ENCODE measurements at regions not wholly inside any gene's neighbourhood (a gene's known extent, or its start where the extent isn't known, plus 50 kb on each side); places are given as distances from the start of the nearest gene placed in this dataset.

DNA sequence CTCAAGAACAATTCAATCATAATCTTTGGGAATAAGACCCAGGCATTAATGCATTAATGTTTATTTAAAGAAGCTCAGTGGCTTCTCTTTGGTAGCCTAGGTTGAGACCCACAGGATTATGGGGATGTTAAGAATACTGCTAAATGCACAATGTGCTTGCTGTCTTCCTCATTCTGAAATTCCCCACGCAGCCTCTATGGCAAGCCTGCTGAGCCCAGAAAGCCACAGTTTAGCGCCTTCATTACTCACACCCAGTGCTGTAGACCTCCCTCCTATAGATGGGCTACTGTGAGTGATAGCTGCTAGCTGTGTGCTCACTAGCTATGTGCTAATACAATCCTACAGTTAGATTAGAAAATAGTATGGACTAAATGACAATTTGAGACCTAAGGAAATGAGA is 90.6 kb downstream of the TNFSF13B start:
- no peaks in the 10 kb centered on the region for H3K9me3 ChIP-seq
- DNase-seq, result no peak
- no peak overlapping the region for H3K27ac ChIP-seq
- TF ChIP-seq, protein P1, sequence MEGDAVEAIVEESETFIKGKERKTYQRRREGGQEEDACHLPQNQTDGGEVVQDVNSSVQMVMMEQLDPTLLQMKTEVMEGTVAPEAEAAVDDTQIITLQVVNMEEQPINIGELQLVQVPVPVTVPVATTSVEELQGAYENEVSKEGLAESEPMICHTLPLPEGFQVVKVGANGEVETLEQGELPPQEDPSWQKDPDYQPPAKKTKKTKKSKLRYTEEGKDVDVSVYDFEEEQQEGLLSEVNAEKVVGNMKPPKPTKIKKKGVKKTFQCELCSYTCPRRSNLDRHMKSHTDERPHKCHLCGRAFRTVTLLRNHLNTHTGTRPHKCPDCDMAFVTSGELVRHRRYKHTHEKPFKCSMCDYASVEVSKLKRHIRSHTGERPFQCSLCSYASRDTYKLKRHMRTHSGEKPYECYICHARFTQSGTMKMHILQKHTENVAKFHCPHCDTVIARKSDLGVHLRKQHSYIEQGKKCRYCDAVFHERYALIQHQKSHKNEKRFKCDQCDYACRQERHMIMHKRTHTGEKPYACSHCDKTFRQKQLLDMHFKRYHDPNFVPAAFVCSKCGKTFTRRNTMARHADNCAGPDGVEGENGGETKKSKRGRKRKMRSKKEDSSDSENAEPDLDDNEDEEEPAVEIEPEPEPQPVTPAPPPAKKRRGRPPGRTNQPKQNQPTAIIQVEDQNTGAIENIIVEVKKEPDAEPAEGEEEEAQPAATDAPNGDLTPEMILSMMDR (IDR thresholded peaks at IDR 0.05), result no peak
- no peak overlapping the region for H3K4me3 ChIP-seq
- H3K27me3 ChIP-seq, result no peaks in the 10 kb centered on the region
- intact Hi-C loops (cut with DNase I), result no loop called here
- no peak overlapping the region for H3K9ac ChIP-seq (ENCODE audit: low read depth in 2 of 2, low read length in 2 of 2)
- no peaks in the 10 kb centered on the region for H3K4me1 ChIP-seq
- H3K36me3 ChIP-seq, result no peaks in the 10 kb centered on the region

DNA sequence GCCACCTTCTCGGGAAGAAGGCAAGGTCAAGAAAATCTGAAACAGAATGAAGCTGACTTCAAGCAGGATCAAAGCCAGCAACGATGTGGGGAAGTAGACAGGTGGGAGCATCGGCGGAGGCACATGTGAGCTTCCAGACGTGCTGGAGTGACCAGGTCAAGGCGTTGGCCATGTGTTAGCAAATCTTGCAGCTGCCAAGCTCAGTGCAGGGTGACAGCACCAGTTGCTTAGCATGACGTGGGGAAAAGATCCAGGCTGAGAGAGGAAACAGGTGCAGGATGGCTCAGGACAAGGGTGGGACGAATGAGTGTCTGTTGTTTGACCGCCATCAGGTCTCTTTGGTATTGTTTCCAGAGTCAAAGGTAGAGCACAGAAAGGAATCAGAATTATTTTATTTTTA is 92.3 kb downstream of the TNFSF13B start:
- H3K27ac ChIP-seq, result no peak overlapping the region
- TF ChIP-seq, protein P1 (IDR thresholded peaks at IDR 0.05), result no peak
- intact Hi-C loops (cut with DNase I), result no loop called here
- H3K36me3 ChIP-seq, result no peaks in the 10 kb centered on the region
- no peak overlapping the region for H3K4me3 ChIP-seq
- H3K27me3 ChIP-seq, result no peaks in the 10 kb centered on the region
- H3K9ac ChIP-seq (ENCODE audit: low read depth in 2 of 2, low read length in 2 of 2), result no peak overlapping the region
- H3K4me1 ChIP-seq, result no peaks in the 10 kb centered on the region
- no peak for DNase-seq
- H3K9me3 ChIP-seq, result no peaks in the 10 kb centered on the region

DNA sequence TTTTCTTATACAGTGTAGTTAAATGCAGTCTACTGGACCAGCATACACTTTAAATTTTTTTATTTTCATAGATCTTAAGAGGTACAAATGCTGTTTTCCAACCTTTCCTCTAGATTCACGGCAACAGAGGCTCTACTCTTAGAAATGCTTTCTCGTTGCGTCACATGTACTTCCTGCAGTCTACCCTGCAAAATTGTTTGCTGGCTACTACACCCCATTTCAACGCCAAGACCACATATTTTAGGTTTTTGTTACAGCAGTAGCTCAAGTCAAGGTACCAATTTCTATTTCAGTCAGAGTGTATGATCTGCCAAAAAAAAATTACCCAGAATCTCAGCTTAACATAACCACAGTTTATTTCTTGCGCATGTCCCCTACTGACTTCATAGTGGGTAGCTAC is 94.1 kb downstream of the TNFSF13B start:
- TF ChIP-seq, protein P1 (IDR thresholded peaks at IDR 0.05), result no peak
- H3K4me1 ChIP-seq, result no peaks in the 10 kb centered on the region
- H3K27me3 ChIP-seq, result no peaks in the 10 kb centered on the region
- H3K36me3 ChIP-seq, result no peaks in the 10 kb centered on the region
- H3K9ac ChIP-seq (ENCODE audit: low read depth in 2 of 2, low read length in 2 of 2), result no peak overlapping the region
- no peak overlapping the region for H3K4me3 ChIP-seq
- intact Hi-C loops (cut with DNase I), result no loop called here
- DNase-seq, result no peak
- no peak overlapping the region for H3K27ac ChIP-seq
- H3K9me3 ChIP-seq, result no peaks in the 10 kb centered on the region

DNA sequence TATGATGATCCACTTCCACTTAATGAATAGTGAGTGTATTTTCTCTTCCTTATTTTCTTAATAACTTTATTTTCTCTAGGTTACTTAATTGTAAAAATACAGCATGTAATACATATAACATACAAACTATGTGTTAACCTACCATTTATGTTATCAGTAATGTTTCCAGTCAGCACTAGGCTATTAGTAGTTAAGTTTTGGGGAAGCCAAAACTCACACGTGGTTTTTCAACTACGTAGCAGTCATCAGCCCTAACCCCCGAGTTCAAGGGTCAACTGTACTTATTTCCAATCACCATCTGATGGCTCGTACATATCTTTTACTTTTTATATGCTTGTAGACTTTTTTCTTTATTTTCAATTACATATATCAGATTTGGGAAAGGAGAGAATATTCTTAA is 95.7 kb downstream of the TNFSF13B start:
- intact Hi-C loops (cut with DNase I), result no loop called here
- H3K27me3 ChIP-seq, result no peaks in the 10 kb centered on the region
- no peak overlapping the region for H3K27ac ChIP-seq
- H3K4me1 ChIP-seq, result no peaks in the 10 kb centered on the region
- no peak overlapping the region for H3K4me3 ChIP-seq
- TF ChIP-seq, protein P1 (IDR thresholded peaks at IDR 0.05), result no peak
- H3K9ac ChIP-seq (ENCODE audit: low read depth in 2 of 2, low read length in 2 of 2), result no peak overlapping the region
- H3K9me3 ChIP-seq, result no peaks in the 10 kb centered on the region
- DNase-seq, result no peak
- H3K36me3 ChIP-seq, result no peaks in the 10 kb centered on the region

DNA sequence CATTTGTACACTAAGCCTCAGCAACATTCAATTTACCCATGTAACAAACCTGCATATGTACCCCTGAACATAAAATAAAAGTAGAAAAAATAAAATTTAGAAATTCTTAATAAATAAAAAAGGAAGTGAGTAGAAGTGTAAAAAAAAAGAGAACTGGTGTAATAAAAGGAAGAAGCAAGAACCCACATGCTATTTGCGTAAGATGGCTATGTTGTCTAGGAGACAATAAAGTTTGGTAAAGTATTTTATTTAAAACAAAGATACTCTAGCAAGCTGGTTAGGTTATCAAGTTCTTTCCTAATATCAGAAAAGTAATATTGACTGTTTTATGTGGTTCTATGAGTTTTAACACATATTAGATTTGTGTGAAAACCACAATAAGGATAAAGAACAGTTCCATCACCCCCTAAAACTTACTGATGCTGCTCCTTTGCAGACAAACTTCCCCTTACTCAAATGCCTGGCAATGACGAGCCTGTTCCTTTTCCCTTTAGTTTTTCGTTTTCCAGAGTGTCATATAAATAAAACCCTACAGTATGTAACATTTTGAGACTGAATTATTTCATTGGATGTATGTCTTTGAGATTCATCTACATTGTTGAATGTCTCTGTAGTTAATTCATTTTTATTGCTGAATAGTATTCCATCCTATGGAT is 98.9 kb downstream of the TNFSF13B start:
- no peaks in the 10 kb centered on the region for H3K4me1 ChIP-seq
- intact Hi-C loops (cut with DNase I), result no loop called here
- no peak overlapping the region for H3K27ac ChIP-seq

More for the DNA sequence above, 98.9 kb downstream of the TNFSF13B start:
- Histone ChIP-seq H3K4me3 (no peak overlapping the region), H3K9me3 (no peaks in the 10 kb centered on the region), H3K9ac (ENCODE audit: low read depth in 2 of 2, low read length in 2 of 2) (no peak overlapping the region), H3K36me3 (no peaks in the 10 kb centered on the region), H3K27me3 (no peaks in the 10 kb centered on the region)
- TF ChIP-seq, protein P1 (IDR thresholded peaks at IDR 0.05), result no peak
- DNase-seq, result no peak

Measured in colonic mucosa (tissue), 4 donors.